Endothelial cell (in vitro differentiated cells): ENCODE measurements at regions not wholly inside any gene's neighbourhood (a gene's known extent, or its start where the extent isn't known, plus 50 kb on each side); places are given as distances from the start of the nearest gene placed in this dataset.

Experiments used
- DNase-seq: peaks from one replicate; pipeline ENCODE4 v3.0.0; 2021; ENCODE audit warnings: low spot score
- H3K27ac Mint-ChIP-seq: one replicate; pipeline ENCODE4 v1.8.0; 2021; ENCODE audit warnings: mixed read lengths, inconsistent platforms; ENCODE audit not compliant: unreplicated experiment
- H3K27me3 Mint-ChIP-seq: one replicate; pipeline ENCODE4 v1.8.0; 2021; ENCODE audit warnings: mild to moderate bottlenecking, moderate library complexity, mixed read lengths, inconsistent platforms; ENCODE audit not compliant: unreplicated experiment
- H3K36me3 Mint-ChIP-seq: one replicate; pipeline ENCODE4 v1.8.0; 2021; ENCODE audit warnings: mild to moderate bottlenecking, low read depth, mixed read lengths, inconsistent platforms; ENCODE audit not compliant: unreplicated experiment
- H3K4me1 Mint-ChIP-seq: one replicate; pipeline ENCODE4 v1.8.0; 2021; ENCODE audit warnings: mild to moderate bottlenecking, mixed read lengths, inconsistent platforms; ENCODE audit not compliant: unreplicated experiment
- H3K4me3 Mint-ChIP-seq: one replicate; pipeline ENCODE4 v1.8.0; 2021; ENCODE audit warnings: mild to moderate bottlenecking, mixed read lengths, inconsistent platforms; ENCODE audit not compliant: unreplicated experiment
- H3K9me3 Mint-ChIP-seq: one replicate; pipeline ENCODE4 v1.8.0; 2021; ENCODE audit warnings: mixed read lengths, inconsistent platforms; ENCODE audit not compliant: unreplicated experiment
- TF ChIP-seq, protein P1 (sequence below): fragments of 200-600 bp; sonication (generic); IDR thresholded peaks from one replicate; pipeline ENCODE4 v1.5.0; 2021; ENCODE audit warnings: antibody characterized with exemption; ENCODE audit not compliant: unreplicated experiment

DNA sequence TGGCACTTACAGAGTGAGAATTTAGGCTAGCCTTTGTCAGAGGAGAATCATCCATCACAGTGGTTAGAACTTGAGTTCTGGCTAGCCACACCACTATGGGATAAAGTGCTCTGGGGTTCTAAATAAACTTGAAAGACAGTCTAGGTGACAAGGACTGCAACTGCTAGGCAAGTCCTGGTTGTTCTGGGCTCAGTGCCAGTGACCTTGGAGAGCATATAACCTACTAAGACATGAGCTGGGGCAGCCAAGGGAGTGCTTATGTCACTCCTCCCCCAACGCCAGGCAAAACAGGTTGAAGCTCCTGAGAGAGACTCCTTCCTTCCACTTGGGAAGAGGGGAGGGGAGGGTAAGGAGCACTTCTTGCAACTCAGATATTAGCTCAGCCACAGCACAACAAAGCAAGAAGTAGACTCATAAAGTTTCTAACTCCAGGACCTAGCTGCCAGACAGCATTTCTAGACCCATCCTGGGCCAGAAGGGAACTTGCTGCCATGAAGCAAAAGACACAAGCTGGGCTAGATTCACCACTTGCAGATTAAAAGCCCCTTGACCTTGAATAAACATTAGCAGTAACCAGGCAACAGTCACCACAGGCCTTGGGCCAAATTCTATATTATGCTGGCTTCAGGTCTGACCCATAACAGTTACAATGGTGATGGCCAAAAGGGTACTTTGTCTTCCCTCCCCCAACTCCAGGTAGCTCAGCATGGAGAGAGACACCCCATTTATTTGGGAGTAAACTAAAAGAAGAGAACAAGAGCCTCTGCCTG lies 963.7 kb downstream of the PLOD2 start:
- no peak overlapping the region for H3K27ac Mint-ChIP-seq

GRCh38 chr3:145197821-145198220 lies 963.2 kb downstream of the PLOD2 start:
- H3K36me3 Mint-ChIP-seq: no peaks in the 10 kb centered on the region
- H3K4me1 Mint-ChIP-seq: no peaks in the 10 kb centered on the region
- no peaks in the 10 kb centered on the region for H3K27me3 Mint-ChIP-seq
- no peak overlapping the region for H3K4me3 Mint-ChIP-seq
- no peaks in the 10 kb centered on the region for H3K9me3 Mint-ChIP-seq
- H3K27ac Mint-ChIP-seq: no peak overlapping the region
- TF ChIP-seq, protein P1, sequence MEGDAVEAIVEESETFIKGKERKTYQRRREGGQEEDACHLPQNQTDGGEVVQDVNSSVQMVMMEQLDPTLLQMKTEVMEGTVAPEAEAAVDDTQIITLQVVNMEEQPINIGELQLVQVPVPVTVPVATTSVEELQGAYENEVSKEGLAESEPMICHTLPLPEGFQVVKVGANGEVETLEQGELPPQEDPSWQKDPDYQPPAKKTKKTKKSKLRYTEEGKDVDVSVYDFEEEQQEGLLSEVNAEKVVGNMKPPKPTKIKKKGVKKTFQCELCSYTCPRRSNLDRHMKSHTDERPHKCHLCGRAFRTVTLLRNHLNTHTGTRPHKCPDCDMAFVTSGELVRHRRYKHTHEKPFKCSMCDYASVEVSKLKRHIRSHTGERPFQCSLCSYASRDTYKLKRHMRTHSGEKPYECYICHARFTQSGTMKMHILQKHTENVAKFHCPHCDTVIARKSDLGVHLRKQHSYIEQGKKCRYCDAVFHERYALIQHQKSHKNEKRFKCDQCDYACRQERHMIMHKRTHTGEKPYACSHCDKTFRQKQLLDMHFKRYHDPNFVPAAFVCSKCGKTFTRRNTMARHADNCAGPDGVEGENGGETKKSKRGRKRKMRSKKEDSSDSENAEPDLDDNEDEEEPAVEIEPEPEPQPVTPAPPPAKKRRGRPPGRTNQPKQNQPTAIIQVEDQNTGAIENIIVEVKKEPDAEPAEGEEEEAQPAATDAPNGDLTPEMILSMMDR: no peak
- DNase-seq: no peak

More for the DNA sequence above, 963.7 kb downstream of the PLOD2 start:
- TF ChIP-seq, protein P1: no peak
- no peaks in the 10 kb centered on the region for H3K36me3 Mint-ChIP-seq
- no peak overlapping the region for H3K4me3 Mint-ChIP-seq
- H3K9me3 Mint-ChIP-seq: no peaks in the 10 kb centered on the region
- no peak for DNase-seq
- no peaks in the 10 kb centered on the region for H3K4me1 Mint-ChIP-seq
- no peaks in the 10 kb centered on the region for H3K27me3 Mint-ChIP-seq

DNA sequence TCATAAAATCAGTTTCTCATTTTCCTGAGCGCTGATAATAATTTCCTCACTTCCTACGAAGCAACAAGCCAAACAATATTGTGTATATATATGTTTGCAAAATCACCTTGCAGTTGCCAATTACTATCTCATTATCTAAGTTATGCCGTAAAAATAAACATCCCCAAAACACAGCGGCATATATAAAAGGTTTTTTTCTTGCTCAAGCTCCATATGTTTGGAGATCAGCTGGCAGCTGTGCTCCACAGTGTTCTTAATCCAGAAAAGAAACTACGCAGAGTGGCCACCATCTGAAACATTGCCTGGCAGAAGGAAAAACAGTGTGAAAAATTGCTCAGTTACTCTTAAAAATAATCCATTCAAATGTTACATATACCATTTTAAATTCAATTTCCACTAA lies 951.4 kb downstream of the PLOD2 start:
- TF ChIP-seq, protein P1: no peak
- no peak for DNase-seq
- no peak overlapping the region for H3K27ac Mint-ChIP-seq
- H3K9me3 Mint-ChIP-seq: no peaks in the 10 kb centered on the region
- no peaks in the 10 kb centered on the region for H3K36me3 Mint-ChIP-seq
- no peaks in the 10 kb centered on the region for H3K27me3 Mint-ChIP-seq
- H3K4me3 Mint-ChIP-seq: no peak overlapping the region
- no peaks in the 10 kb centered on the region for H3K4me1 Mint-ChIP-seq

DNA sequence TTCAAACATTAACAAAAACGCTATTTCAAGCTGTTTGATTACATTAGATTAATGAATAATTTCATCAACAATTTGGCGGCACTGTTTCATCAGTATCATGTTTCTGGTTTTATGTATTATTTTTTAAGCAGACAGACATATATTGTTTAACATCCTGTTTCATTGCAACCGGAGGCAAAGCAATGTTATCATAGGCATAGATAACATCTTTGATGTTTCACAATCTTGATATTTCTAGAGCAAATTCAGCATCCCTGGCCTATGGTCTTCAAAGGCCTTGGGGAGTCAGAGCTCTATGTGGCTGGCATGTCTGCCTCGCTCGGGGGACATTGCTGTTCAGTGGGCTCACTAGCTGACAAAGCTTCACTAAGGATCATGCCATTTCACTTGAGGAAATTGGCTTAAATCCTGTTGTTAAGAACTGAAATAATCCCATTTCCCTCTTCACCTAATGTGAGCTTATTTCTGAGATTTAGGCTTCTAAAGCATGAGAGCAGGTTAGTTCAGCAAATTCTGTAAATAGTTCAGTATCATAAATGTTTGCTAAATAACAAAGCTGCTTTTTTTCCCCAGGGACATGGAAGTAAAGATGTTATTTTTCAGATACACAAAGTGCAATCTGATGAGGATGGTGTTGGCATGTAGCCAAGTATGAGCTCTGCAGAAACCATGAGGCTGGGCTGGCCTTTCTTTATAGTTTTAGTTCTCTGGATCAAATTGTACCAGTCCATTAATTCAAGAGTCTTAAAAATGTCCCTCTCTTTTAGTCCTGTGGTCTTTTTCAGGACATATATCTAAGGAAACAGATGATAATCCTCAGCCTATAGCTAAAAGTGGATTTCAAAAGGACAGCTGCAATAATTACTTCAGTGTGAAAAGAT lies 941.4 kb downstream of the PLOD2 start:
- no peak for DNase-seq
- H3K36me3 Mint-ChIP-seq: no peaks in the 10 kb centered on the region
- no peaks in the 10 kb centered on the region for H3K4me1 Mint-ChIP-seq
- H3K4me3 Mint-ChIP-seq: no peak overlapping the region
- H3K27me3 Mint-ChIP-seq: peaks cover 1% of the 10 kb centered on the region
- H3K9me3 Mint-ChIP-seq: no peaks in the 10 kb centered on the region
- TF ChIP-seq, protein P1: no peak
- no peak overlapping the region for H3K27ac Mint-ChIP-seq

GRCh38 chr3:145224886-145225285 lies 936.1 kb downstream of the PLOD2 start:
- no peak overlapping the region for H3K4me3 Mint-ChIP-seq
- no peaks in the 10 kb centered on the region for H3K36me3 Mint-ChIP-seq
- no peaks in the 10 kb centered on the region for H3K4me1 Mint-ChIP-seq
- no peaks in the 10 kb centered on the region for H3K9me3 Mint-ChIP-seq
- peaks cover 1% of the 10 kb centered on the region for H3K27me3 Mint-ChIP-seq
- TF ChIP-seq, protein P1: no peak
- H3K27ac Mint-ChIP-seq: no peak overlapping the region
- DNase-seq: no peak
